ENCODE measurements at regions not wholly inside any gene's neighbourhood (a gene's known extent, or its start where the extent isn't known, plus 50 kb on each side); places are given as distances from the start of the nearest gene placed in this dataset.

- Mint-ChIP-seq H3K4me3 (no peak overlapping the region), H3K4me1 (no peaks in the 10 kb centered on the region), H3K27me3 (ENCODE audit: low read depth in 2 of 2) (no peaks in the 10 kb centered on the region), H3K36me3 (no peaks in the 10 kb centered on the region), H3K9me3 (peaks cover 7 to 15% of the 10 kb centered on the region in 2 donors), H3K27ac (no peak overlapping the region)
- H3K4me3 ChIP-seq (ENCODE audit: low read length): no peak overlapping the region
- H3K27me3 ChIP-seq (ENCODE audit: control insufficient read depth, insufficient read depth, low read length): no peaks in the 10 kb centered on the region
- H3K4me1 ChIP-seq (ENCODE audit: control insufficient read depth, insufficient read depth, low read length): no peaks in the 10 kb centered on the region
- intact Hi-C loops (cut with micrococcal nuclease): no loop called here
- no peak for ATAC-seq
- no peak for DNase-seq
- H3K36me3 ChIP-seq (ENCODE audit: control insufficient read depth, insufficient read depth, low read length): no peaks in the 10 kb centered on the region
- WGBS (ENCODE audit: insufficient coverage): 89% methylated on average over 6 of the region's 7 CpGs
- no peak overlapping the region for H3K27ac ChIP-seq (ENCODE audit: low read length)
- TF ChIP-seq CTCF (IDR thresholded peaks at IDR 0.05): no peak
- no peaks in the 10 kb centered on the region for H3K9me3 ChIP-seq (ENCODE audit: control insufficient read depth, insufficient read depth, low read length)
Measured at GRCh38 chr3:55201779-55202178, 273.9 kb upstream of the LRTM1 start.

GRCh38 chr3:55200906-55201305 lies 273.0 kb upstream of the LRTM1 start:
- ATAC-seq: no peak

DNA sequence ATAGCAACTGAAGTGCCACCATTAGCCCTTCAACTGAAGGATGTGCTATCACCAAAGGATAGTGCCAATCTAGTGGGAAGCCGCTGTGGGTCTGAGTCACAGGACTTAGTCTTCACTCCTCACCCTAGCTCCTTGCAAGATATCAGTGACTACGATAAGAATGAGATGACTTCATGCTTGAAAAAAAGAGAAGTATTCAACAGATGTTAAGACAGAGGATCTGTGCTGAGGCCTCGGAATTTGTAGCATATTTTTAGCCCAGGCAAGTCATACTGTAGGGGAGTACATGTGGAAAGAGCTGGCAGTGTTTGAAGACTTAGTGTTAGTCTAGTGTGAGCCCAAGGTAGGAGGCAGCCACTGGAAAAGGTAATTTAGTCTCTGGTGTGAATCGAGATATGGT lies 270.7 kb upstream of the LRTM1 start:
- ATAC-seq: no peak
- Mint-ChIP-seq H3K4me1 (no peaks in the 10 kb centered on the region), H3K4me3 (no peak overlapping the region), H3K27me3 (ENCODE audit: low read depth in 2 of 2) (no peaks in the 10 kb centered on the region), H3K9me3 (peaks cover 8 to 14% of the 10 kb centered on the region in 2 donors), H3K36me3 (no peaks in the 10 kb centered on the region), H3K27ac (no peak overlapping the region)
- Histone ChIP-seq H3K9me3 (ENCODE audit: control insufficient read depth, insufficient read depth, low read length) (no peaks in the 10 kb centered on the region), H3K27me3 (ENCODE audit: control insufficient read depth, insufficient read depth, low read length) (no peaks in the 10 kb centered on the region), H3K36me3 (ENCODE audit: control insufficient read depth, insufficient read depth, low read length) (no peaks in the 10 kb centered on the region), H3K27ac (ENCODE audit: low read length) (no peak overlapping the region), H3K4me1 (ENCODE audit: control insufficient read depth, insufficient read depth, low read length) (no peaks in the 10 kb centered on the region), H3K4me3 (ENCODE audit: low read length) (no peak overlapping the region)
- DNase-seq: no peak
- TF ChIP-seq CTCF (IDR thresholded peaks at IDR 0.05): no peak
- intact Hi-C loops (cut with micrococcal nuclease): no loop called here
- 80% methylated on average over 3 of the region's 4 CpGs for WGBS (ENCODE audit: insufficient coverage)

More at GRCh38 chr3:55200906-55201305, 273.0 kb upstream of the LRTM1 start:
- WGBS (ENCODE audit: insufficient coverage): 73% methylated on average over 2 of the region's 2 CpGs
- no peaks in the 10 kb centered on the region for H3K36me3 ChIP-seq (ENCODE audit: control insufficient read depth, insufficient read depth, low read length)
- no peak overlapping the region for H3K27ac ChIP-seq (ENCODE audit: low read length)
- Mint-ChIP-seq H3K4me1 (no peaks in the 10 kb centered on the region), H3K27me3 (ENCODE audit: low read depth in 2 of 2) (no peaks in the 10 kb centered on the region), H3K36me3 (no peaks in the 10 kb centered on the region), H3K9me3 (peaks cover 7 to 15% of the 10 kb centered on the region in 2 donors), H3K4me3 (no peak overlapping the region), H3K27ac (no peak overlapping the region)
- intact Hi-C loops (cut with micrococcal nuclease): no loop called here
- H3K4me1 ChIP-seq (ENCODE audit: control insufficient read depth, insufficient read depth, low read length): no peaks in the 10 kb centered on the region
- no peak overlapping the region for H3K4me3 ChIP-seq (ENCODE audit: low read length)
- no peaks in the 10 kb centered on the region for H3K27me3 ChIP-seq (ENCODE audit: control insufficient read depth, insufficient read depth, low read length)
- TF ChIP-seq CTCF (IDR thresholded peaks at IDR 0.05): no peak
- no peaks in the 10 kb centered on the region for H3K9me3 ChIP-seq (ENCODE audit: control insufficient read depth, insufficient read depth, low read length)
- no peak for DNase-seq

DNA sequence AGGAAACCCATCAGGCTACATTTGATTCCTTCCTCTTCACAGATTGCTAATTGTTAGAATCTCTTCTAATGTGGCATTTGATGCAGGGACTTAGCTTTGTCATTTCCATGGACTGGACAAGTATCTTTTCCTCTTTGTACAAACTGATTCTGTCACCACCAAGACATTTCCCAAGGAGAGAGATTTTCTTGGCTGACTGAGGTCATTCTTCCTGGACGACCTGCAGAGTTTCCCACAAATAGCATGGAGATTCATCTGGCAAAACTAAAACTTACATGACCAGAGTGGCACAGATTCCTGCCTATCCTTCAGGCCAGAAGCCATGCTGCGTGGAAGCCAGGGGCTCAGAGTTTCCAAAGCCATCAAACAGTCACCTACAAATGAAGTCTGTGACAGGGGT lies 269.2 kb upstream of the LRTM1 start:
- peaks cover 10 to 13% of the 10 kb centered on the region in 2 donors for H3K9me3 Mint-ChIP-seq
- H3K36me3 Mint-ChIP-seq: no peaks in the 10 kb centered on the region
- DNase-seq (no peak), ATAC-seq (no peak)
- intact Hi-C loops (cut with micrococcal nuclease): no loop called here
- Histone ChIP-seq H3K27ac (ENCODE audit: low read length) (no peak overlapping the region), H3K4me3 (ENCODE audit: low read length) (no peak overlapping the region), H3K27me3 (ENCODE audit: control insufficient read depth, insufficient read depth, low read length) (no peaks in the 10 kb centered on the region), H3K36me3 (ENCODE audit: control insufficient read depth, insufficient read depth, low read length) (no peaks in the 10 kb centered on the region), H3K4me1 (ENCODE audit: control insufficient read depth, insufficient read depth, low read length) (no peaks in the 10 kb centered on the region), H3K9me3 (ENCODE audit: control insufficient read depth, insufficient read depth, low read length) (no peaks in the 10 kb centered on the region)
- H3K27me3 Mint-ChIP-seq (ENCODE audit: low read depth in 2 of 2): no peaks in the 10 kb centered on the region
- 71% methylated on average over 2 of the region's 2 CpGs for WGBS (ENCODE audit: insufficient coverage)
- TF ChIP-seq CTCF (IDR thresholded peaks at IDR 0.05): no peak
- no peak overlapping the region for H3K4me3 Mint-ChIP-seq
- no peak overlapping the region for H3K27ac Mint-ChIP-seq
- no peaks in the 10 kb centered on the region for H3K4me1 Mint-ChIP-seq

Measured in natural killer cell (primary cell).